Hepatocyte (in vitro differentiated cells): ENCODE measurements at regions not wholly inside any gene's neighbourhood (a gene's known extent, or its start where the extent isn't known, plus 50 kb on each side); places are given as distances from the start of the nearest gene placed in this dataset.

Experiments
- EZH2phosphoT487 ChIP-seq: fragments of 200-600 bp; sonication (generic); IDR thresholded peaks from one replicate; pipeline ENCODE4 v1.6.1; 2018; ENCODE audit warnings: antibody characterized with exemption, mild to moderate bottlenecking, low read depth, moderate library complexity; ENCODE audit not compliant: unreplicated experiment, severe bottlenecking
- TF ChIP-seq, protein P1 (sequence below): fragments of 200-600 bp; sonication (generic); IDR thresholded peaks from 2 replicates; pipeline ENCODE4 v1.5.1; 2016; ENCODE audit warnings: antibody characterized with exemption, mild to moderate bottlenecking; ENCODE audit not compliant: poor library complexity

DNA sequence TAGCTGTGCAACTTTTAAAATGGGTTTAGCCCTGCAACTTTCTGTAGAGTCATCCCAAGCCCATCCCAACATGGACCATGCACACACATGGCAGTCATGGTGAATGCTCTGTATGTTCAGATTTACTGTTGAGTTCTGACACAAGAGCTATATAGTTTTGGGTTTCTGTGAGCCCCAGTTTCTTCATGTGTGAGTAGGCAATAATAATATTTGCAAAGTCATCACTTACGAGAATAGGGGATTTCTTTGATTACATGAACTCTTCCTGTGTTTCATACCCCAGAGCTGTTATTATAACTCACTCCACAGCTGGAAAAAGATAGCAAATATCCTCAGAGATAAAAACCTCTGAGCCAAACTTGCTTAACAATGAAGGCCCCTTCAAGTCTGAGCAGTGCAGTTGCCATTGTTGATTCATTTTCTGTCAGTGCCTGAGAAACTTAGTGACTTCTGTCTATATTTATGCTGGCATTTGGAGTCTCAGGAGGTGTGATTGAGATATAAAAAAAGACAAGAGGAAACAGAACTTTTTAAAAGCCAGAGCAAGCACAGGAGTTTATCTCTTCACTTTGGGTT is 767.9 kb upstream of the API5 start:
- TF ChIP-seq, protein P1, sequence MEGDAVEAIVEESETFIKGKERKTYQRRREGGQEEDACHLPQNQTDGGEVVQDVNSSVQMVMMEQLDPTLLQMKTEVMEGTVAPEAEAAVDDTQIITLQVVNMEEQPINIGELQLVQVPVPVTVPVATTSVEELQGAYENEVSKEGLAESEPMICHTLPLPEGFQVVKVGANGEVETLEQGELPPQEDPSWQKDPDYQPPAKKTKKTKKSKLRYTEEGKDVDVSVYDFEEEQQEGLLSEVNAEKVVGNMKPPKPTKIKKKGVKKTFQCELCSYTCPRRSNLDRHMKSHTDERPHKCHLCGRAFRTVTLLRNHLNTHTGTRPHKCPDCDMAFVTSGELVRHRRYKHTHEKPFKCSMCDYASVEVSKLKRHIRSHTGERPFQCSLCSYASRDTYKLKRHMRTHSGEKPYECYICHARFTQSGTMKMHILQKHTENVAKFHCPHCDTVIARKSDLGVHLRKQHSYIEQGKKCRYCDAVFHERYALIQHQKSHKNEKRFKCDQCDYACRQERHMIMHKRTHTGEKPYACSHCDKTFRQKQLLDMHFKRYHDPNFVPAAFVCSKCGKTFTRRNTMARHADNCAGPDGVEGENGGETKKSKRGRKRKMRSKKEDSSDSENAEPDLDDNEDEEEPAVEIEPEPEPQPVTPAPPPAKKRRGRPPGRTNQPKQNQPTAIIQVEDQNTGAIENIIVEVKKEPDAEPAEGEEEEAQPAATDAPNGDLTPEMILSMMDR, result no peak
- TF ChIP-seq EZH2phosphoT487, result no peak
